ENCODE measurements at regions not wholly inside any gene's neighbourhood (a gene's known extent, or its start where the extent isn't known, plus 50 kb on each side); places are given as distances from the start of the nearest gene placed in this dataset.

DNA sequence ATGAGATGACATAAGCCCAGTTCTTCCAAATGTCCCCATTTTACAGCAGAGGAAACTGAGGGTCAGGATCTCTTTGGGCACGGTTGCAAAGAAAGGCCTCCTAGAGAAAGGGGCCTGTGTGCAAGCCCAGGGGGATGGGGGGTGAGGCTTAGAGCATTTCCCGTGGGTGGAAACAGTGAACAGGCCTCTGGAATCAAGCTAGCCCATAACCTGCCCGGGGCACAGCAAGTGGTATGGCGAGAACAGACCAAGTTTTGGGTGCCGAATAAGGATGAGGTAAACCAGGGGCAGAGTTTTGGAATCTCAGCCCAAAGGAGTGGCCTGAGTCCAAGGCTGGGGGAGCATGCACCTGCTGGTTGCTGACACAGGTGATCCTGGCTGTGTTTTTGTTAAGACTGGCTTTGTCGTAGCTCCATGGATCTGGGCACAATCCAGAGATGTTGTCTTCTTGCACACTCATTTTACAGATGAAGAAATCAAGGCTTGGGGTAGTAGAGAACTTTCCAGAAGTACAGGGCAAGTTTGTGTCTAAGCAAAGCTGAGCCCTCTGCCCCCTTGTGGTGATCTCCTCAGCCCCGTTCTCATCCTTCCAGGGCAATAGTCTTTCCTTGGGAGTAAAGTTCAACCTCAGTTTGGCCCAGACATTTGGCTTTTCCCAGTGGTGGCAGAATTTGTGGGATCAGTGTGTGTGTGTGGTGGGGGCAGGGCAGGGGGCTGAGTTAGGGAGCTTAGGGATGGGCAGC lies 53.5 kb upstream of the MYEOV start:
- TF ChIP-seq, protein P1, sequence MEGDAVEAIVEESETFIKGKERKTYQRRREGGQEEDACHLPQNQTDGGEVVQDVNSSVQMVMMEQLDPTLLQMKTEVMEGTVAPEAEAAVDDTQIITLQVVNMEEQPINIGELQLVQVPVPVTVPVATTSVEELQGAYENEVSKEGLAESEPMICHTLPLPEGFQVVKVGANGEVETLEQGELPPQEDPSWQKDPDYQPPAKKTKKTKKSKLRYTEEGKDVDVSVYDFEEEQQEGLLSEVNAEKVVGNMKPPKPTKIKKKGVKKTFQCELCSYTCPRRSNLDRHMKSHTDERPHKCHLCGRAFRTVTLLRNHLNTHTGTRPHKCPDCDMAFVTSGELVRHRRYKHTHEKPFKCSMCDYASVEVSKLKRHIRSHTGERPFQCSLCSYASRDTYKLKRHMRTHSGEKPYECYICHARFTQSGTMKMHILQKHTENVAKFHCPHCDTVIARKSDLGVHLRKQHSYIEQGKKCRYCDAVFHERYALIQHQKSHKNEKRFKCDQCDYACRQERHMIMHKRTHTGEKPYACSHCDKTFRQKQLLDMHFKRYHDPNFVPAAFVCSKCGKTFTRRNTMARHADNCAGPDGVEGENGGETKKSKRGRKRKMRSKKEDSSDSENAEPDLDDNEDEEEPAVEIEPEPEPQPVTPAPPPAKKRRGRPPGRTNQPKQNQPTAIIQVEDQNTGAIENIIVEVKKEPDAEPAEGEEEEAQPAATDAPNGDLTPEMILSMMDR (IDR thresholded peaks at IDR 0.05; ENCODE audit: poor library complexity) = peak; percentile 15
- no peak for TF ChIP-seq EZH2 (IDR thresholded peaks at IDR 0.05; ENCODE audit: borderline replicate concordance)
- TF ChIP-seq EZH2phosphoT487 (IDR thresholded peaks at IDR 0.05; ENCODE audit: low read depth, severe bottlenecking, unreplicated experiment) = no peak
